ENCODE measurements at regions not wholly inside any gene's neighbourhood (a gene's known extent, or its start where the extent isn't known, plus 50 kb on each side); places are given as distances from the start of the nearest gene placed in this dataset.

- DNase-seq (ENCODE audit: low read depth): no peak
Observed at GRCh38 chr13:83333614-83334388, 548.5 kb downstream of the SLITRK1 start.

- DNase-seq (ENCODE audit: low read depth): no peak
Observed at GRCh38 chr13:83332751-83333150, 549.5 kb downstream of the SLITRK1 start.

GRCh38 chr13:83327091-83327490 is 555.2 kb downstream of the SLITRK1 start:
- no peak for DNase-seq (ENCODE audit: low read depth)

GRCh38 chr13:83325125-83325853 is 557.0 kb downstream of the SLITRK1 start:
- DNase-seq (ENCODE audit: low read depth): no peak

GRCh38 chr13:83311886-83312577 is 570.2 kb downstream of the SLITRK1 start:
- DNase-seq (ENCODE audit: low read depth): no peak

- no peak for DNase-seq (ENCODE audit: low read depth)
Observed at GRCh38 chr13:83298617-83299016, 583.7 kb downstream of the SLITRK1 start.

- no peak for DNase-seq (ENCODE audit: low read depth)
Observed at GRCh38 chr13:83297586-83298290, 584.5 kb downstream of the SLITRK1 start.

GRCh38 chr13:83295686-83296085 is 586.6 kb downstream of the SLITRK1 start:
- no peak for DNase-seq (ENCODE audit: low read depth)

GRCh38 chr13:83286737-83287136 is 595.5 kb downstream of the SLITRK1 start:
- DNase-seq (ENCODE audit: low read depth): no peak

GRCh38 chr13:83281654-83282053 is 600.6 kb downstream of the SLITRK1 start:
- no peak for DNase-seq (ENCODE audit: low read depth)

- no peak for DNase-seq (ENCODE audit: low read depth)
Observed at GRCh38 chr13:83274679-83275078, 607.6 kb downstream of the SLITRK1 start.

GRCh38 chr13:83272652-83273240 is 609.5 kb downstream of the SLITRK1 start:
- DNase-seq (ENCODE audit: low read depth): no peak

GRCh38 chr13:83272076-83272475 is 610.2 kb downstream of the SLITRK1 start:
- no peak for DNase-seq (ENCODE audit: low read depth)

- no peak for DNase-seq (ENCODE audit: low read depth)
Observed at GRCh38 chr13:83265279-83265678, 617.0 kb downstream of the SLITRK1 start.

- DNase-seq (ENCODE audit: low read depth): no peak
Observed at GRCh38 chr13:83248751-83249150, 633.5 kb downstream of the SLITRK1 start.

- DNase-seq (ENCODE audit: low read depth): no peak
Observed at GRCh38 chr13:83232626-83233025, 649.6 kb downstream of the SLITRK1 start.

GRCh38 chr13:83229574-83230305 is 652.5 kb downstream of the SLITRK1 start:
- DNase-seq (ENCODE audit: low read depth): no peak

- DNase-seq (ENCODE audit: low read depth): no peak
Observed at GRCh38 chr13:83223546-83223945, 658.7 kb downstream of the SLITRK1 start.

GRCh38 chr13:83221813-83222241 is 660.4 kb downstream of the SLITRK1 start:
- DNase-seq (ENCODE audit: low read depth): no peak

- DNase-seq (ENCODE audit: low read depth): no peak
Observed at GRCh38 chr13:83221256-83221655, 661.0 kb downstream of the SLITRK1 start.

GRCh38 chr13:83220241-83220640 is 662.0 kb downstream of the SLITRK1 start:
- DNase-seq (ENCODE audit: low read depth): no peak

Measured in forelimb muscle (tissue), 1 donor.